Keratinocyte (primary cell): ENCODE measurements at regions not wholly inside any gene's neighbourhood (a gene's known extent, or its start where the extent isn't known, plus 50 kb on each side); places are given as distances from the start of the nearest gene placed in this dataset.

Experiments used
- DNase-seq: peaks from one replicate; pipeline ENCODE4 v3.0.0-alpha.2; 2011; ENCODE audit warnings: low read depth, missing footprints, low spot score
- FAIRE-seq: peaks from 2 replicates; lab custom pipeline; 2011; peaks lifted over from hg19 to GRCh38; lab: Jason Lieb, UNC
- H2AFZ ChIP-seq: 2 replicates; pipeline ENCODE4 v1.6.0; 2012; ENCODE audit warnings: low read length, control low read depth, inconsistent platforms; ENCODE audit not compliant: control insufficient read depth
- H3K27ac ChIP-seq: 2 replicates; pipeline ENCODE4 v1.5.1; 2011; ENCODE audit warnings: low read length; ENCODE audit not compliant: control insufficient read depth, insufficient read depth
- H3K27me3 ChIP-seq: 3 replicates; pipeline ENCODE4 v1.6.0; 2011; ENCODE audit warnings: low read length; ENCODE audit not compliant: control insufficient read depth, insufficient read depth; ENCODE audit errors: extremely low read depth
- H3K36me3 ChIP-seq, 2 experiments: 2 replicates in 1 of 2; 3 replicates in 1 of 2; pipeline ENCODE4 v1.5.1; 2011; ENCODE audit warnings: low read length in 2 of 2, mild to moderate bottlenecking in 1 of 2; ENCODE audit not compliant: control insufficient read depth in 2 of 2, insufficient read depth in 2 of 2; ENCODE audit errors: extremely low read depth in 1 of 2
- H3K4me1 ChIP-seq: 3 replicates; pipeline ENCODE4 v1.5.1; 2011; ENCODE audit warnings: low read length; ENCODE audit not compliant: control insufficient read depth, insufficient read depth; ENCODE audit errors: extremely low read depth
- H3K4me2 ChIP-seq: 3 replicates; pipeline ENCODE4 v1.6.0; 2011; ENCODE audit warnings: low read depth, low read length; ENCODE audit not compliant: control insufficient read depth, insufficient read depth; ENCODE audit errors: extremely low read depth
- H3K4me3 ChIP-seq, 3 experiments: fragments of 200-600 bp in 1 of 3; sonication (generic) in 1 of 3; 2 replicates in 2 of 3; 3 replicates in 1 of 3; pipeline ENCODE4 v1.5.1; 2011 to 2016; ENCODE audit warnings: low read length in 3 of 3, mild to moderate bottlenecking in 3 of 3, control low read depth in 2 of 3, inconsistent platforms in 1 of 3, low read depth in 1 of 3, mixed read lengths in 1 of 3, mixed run types in 1 of 3, moderate library complexity in 1 of 3; ENCODE audit not compliant: control insufficient read depth in 2 of 3, insufficient read depth in 2 of 3; ENCODE audit errors: extremely low read depth in 1 of 3
- H3K79me2 ChIP-seq: 2 replicates; pipeline ENCODE4 v1.6.0; 2012; ENCODE audit warnings: low read length; ENCODE audit not compliant: control insufficient read depth, insufficient read depth
- H3K9ac ChIP-seq: 3 replicates; pipeline ENCODE4 v1.6.0; 2011; ENCODE audit warnings: low read length; ENCODE audit not compliant: control insufficient read depth, insufficient read depth; ENCODE audit errors: extremely low read depth
- H3K9me1 ChIP-seq: 3 replicates; pipeline ENCODE4 v1.6.0; 2011; ENCODE audit warnings: low read length; ENCODE audit not compliant: control insufficient read depth, insufficient read depth; ENCODE audit errors: extremely low read depth
- H3K9me3 ChIP-seq: 2 replicates; pipeline ENCODE4 v1.5.1; 2012; ENCODE audit warnings: low read depth, low read length; ENCODE audit not compliant: control insufficient read depth
- H4K20me1 ChIP-seq: 3 replicates; pipeline ENCODE4 v1.6.0; 2011; ENCODE audit warnings: low read length; ENCODE audit not compliant: control insufficient read depth, insufficient read depth; ENCODE audit errors: extremely low read depth
- EZH2 ChIP-seq: IDR thresholded peaks from one replicate; pipeline ENCODE4 v1.6.1; 2012; ENCODE audit warnings: inconsistent platforms, mild to moderate bottlenecking, low read length, moderate library complexity
- dilution Hi-C: fragments of 300-500 bp; cut with MboI; formaldehyde crosslinking; loops from one replicate; pipeline ENCODE4 v1.7.0; 2020; ENCODE audit warnings: low sequenced_read_pairs; ENCODE audit not compliant: extremely low pct_ligation_motif_present
- TF ChIP-seq, protein P1 (sequence below), 3 experiments: IDR thresholded peaks in 1 of 3; conservative IDR thresholded peaks in 1 of 3; optimal IDR thresholded peaks in 1 of 3; 2 replicates in 2 of 3; 3 replicates in 1 of 3; pipeline versions ENCODE3 to v1.5.1; 2011; ENCODE audit warnings: low read length in 3 of 3, mild to moderate bottlenecking in 3 of 3, moderate library complexity in 2 of 3, control low read depth in 1 of 3, inconsistent platforms in 1 of 3; ENCODE audit not compliant: insufficient read depth in 2 of 3; ENCODE audit errors: extremely low read depth in 1 of 3

DNA sequence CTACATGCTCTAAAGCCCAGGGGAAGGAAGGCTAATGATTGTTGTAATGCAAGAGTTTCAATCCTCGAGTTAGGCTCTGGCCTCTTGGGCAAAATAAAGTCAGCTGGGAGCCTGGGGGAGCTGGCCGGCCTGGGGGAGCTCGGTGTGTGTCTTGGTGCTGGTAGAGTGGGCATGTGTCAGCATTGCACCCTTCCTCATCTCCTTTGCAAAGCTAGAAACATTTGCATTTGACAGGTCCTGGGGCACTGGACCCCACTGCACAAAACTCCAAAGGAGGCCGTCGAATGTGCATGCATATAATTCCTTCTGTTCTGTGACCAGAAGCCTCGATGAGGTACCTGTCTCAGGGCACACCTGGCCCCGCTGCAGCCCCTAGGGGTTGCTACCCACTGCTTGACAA is 74.6 kb upstream of the SLC22A23 start:
- Histone ChIP-seq H3K4me3 (no peak overlapping the region), H3K4me2 (no peak overlapping the region), H3K9me1 (no peaks in the 10 kb centered on the region), H3K36me3 (no peaks in the 10 kb centered on the region), H3K4me1 (peaks cover 19% of the 10 kb centered on the region), H3K9ac (no peak overlapping the region), H3K79me2 (no peaks in the 10 kb centered on the region), H3K9me3 (no peaks in the 10 kb centered on the region), H3K27ac (no peak overlapping the region), H4K20me1 (no peaks in the 10 kb centered on the region), H2AFZ (no peak overlapping the region), H3K27me3 (no peaks in the 10 kb centered on the region)
- TF ChIP-seq EZH2: no peak
- TF ChIP-seq, protein P1, sequence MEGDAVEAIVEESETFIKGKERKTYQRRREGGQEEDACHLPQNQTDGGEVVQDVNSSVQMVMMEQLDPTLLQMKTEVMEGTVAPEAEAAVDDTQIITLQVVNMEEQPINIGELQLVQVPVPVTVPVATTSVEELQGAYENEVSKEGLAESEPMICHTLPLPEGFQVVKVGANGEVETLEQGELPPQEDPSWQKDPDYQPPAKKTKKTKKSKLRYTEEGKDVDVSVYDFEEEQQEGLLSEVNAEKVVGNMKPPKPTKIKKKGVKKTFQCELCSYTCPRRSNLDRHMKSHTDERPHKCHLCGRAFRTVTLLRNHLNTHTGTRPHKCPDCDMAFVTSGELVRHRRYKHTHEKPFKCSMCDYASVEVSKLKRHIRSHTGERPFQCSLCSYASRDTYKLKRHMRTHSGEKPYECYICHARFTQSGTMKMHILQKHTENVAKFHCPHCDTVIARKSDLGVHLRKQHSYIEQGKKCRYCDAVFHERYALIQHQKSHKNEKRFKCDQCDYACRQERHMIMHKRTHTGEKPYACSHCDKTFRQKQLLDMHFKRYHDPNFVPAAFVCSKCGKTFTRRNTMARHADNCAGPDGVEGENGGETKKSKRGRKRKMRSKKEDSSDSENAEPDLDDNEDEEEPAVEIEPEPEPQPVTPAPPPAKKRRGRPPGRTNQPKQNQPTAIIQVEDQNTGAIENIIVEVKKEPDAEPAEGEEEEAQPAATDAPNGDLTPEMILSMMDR (optimal IDR thresholded peaks at IDR 0.05 in 1 of 3, IDR thresholded peaks at IDR 0.05 in 1 of 3, conservative IDR thresholded peaks at IDR 0.05 in 1 of 3; ENCODE audit: extremely low read depth in 1 of 3, insufficient read depth in 2 of 3, low read length in 3 of 3): no peak
- dilution Hi-C loops: no loop called here
- FAIRE-seq (no peak), DNase-seq (no peak)

DNA sequence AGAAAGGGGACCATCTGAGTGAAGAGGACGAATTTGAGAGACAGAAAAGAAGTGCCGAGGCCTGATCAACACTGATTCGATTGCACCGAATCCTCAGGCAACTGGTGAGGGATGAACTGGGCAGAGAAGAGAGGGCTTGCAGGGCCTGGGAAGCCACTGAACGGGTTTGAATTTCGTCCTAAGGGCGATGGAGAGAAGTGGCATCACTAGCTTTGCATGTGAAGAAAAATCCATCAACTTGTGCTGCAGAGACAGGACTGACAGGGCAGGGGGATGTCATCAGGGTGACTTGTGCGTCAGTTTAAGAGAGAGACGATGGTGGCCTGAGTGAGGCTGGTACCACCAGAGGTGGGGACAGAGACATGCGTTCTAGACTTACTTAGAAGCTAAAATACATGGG is 73.7 kb upstream of the SLC22A23 start:
- Histone ChIP-seq H4K20me1 (no peaks in the 10 kb centered on the region), H3K9me1 (no peaks in the 10 kb centered on the region), H3K36me3 (no peaks in the 10 kb centered on the region), H3K4me3 (no peak overlapping the region), H2AFZ (no peak overlapping the region), H3K4me1 (peaks cover 22% of the 10 kb centered on the region), H3K27ac (no peak overlapping the region), H3K79me2 (no peaks in the 10 kb centered on the region), H3K9me3 (no peaks in the 10 kb centered on the region), H3K9ac (no peak overlapping the region), H3K4me2 (no peak overlapping the region), H3K27me3 (no peaks in the 10 kb centered on the region)
- DNase-seq (no peak), FAIRE-seq (no peak)
- TF ChIP-seq, protein P1 (optimal IDR thresholded peaks at IDR 0.05 in 1 of 3, IDR thresholded peaks at IDR 0.05 in 1 of 3, conservative IDR thresholded peaks at IDR 0.05 in 1 of 3; ENCODE audit: extremely low read depth in 1 of 3, insufficient read depth in 2 of 3, low read length in 3 of 3): no peak
- TF ChIP-seq EZH2: no peak
- dilution Hi-C loops: no loop called here
